ENCODE measurements at regions not wholly inside any gene's neighbourhood (a gene's known extent, or its start where the extent isn't known, plus 50 kb on each side); places are given as distances from the start of the nearest gene placed in this dataset.

DNA sequence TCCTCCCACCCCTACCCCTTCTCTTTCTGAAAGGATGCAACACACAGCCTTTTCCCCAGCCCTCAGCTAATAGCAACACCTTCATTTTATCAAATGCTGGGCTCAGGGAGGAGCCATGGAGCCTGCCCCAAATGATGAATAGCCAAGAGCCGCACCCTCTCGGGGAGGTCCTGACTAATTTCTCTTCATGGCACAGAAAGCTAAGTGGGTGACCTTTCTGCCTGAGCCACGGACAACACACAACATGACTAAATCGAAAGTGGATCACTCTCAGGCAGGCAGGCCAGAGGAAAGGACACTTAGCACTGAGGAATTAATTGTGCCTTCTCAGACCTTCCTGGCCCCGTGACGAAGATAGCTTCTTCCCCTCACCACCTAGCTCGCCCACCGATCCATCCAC lies 165.1 kb upstream of the RAI2 start:
- Mint-ChIP-seq H3K4me3 (ENCODE audit: unreplicated experiment) (no peak overlapping the region), H3K36me3 (ENCODE audit: insufficient read depth, unreplicated experiment) (no peaks in the 10 kb centered on the region), H3K27me3 (ENCODE audit: insufficient read depth, unreplicated experiment) (peaks cover 13% of the 10 kb centered on the region), H3K27ac (ENCODE audit: unreplicated experiment) (no peak overlapping the region), H3K4me1 (ENCODE audit: low read depth, unreplicated experiment) (no peaks in the 10 kb centered on the region), H3K9me3 (ENCODE audit: unreplicated experiment) (no peaks in the 10 kb centered on the region)
- no peak for DNase-seq
- H3K4me3 ChIP-seq (ENCODE audit: low read depth, low read length): no peak overlapping the region
- POLR2A ChIA-PET: no interaction called here
- CTCF ChIA-PET: no interaction called here
- no peaks in the 10 kb centered on the region for H3K4me1 ChIP-seq
- no TSS peak for BruUV-seq (replicated peaks)
- no peaks in the 10 kb centered on the region for H3K36me3 ChIP-seq (ENCODE audit: control insufficient read depth, insufficient read depth, low read length)
- H3K9me3 ChIP-seq: no peaks in the 10 kb centered on the region
- intact Hi-C loops (cut with micrococcal nuclease; ENCODE audit: unreplicated experiment): no loop called here
- TF ChIP-seq, protein P1, sequence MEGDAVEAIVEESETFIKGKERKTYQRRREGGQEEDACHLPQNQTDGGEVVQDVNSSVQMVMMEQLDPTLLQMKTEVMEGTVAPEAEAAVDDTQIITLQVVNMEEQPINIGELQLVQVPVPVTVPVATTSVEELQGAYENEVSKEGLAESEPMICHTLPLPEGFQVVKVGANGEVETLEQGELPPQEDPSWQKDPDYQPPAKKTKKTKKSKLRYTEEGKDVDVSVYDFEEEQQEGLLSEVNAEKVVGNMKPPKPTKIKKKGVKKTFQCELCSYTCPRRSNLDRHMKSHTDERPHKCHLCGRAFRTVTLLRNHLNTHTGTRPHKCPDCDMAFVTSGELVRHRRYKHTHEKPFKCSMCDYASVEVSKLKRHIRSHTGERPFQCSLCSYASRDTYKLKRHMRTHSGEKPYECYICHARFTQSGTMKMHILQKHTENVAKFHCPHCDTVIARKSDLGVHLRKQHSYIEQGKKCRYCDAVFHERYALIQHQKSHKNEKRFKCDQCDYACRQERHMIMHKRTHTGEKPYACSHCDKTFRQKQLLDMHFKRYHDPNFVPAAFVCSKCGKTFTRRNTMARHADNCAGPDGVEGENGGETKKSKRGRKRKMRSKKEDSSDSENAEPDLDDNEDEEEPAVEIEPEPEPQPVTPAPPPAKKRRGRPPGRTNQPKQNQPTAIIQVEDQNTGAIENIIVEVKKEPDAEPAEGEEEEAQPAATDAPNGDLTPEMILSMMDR (IDR thresholded peaks at IDR 0.05; ENCODE audit: insufficient read depth in 1 of 2, low read depth in 1 of 2, low read length in 1 of 2, severe bottlenecking in 1 of 2, unreplicated experiment in 1 of 2): no peak
- no peaks in the 10 kb centered on the region for H3K27me3 ChIP-seq (replicated peaks; ENCODE audit: control insufficient read depth, insufficient read depth, low read length)

DNA sequence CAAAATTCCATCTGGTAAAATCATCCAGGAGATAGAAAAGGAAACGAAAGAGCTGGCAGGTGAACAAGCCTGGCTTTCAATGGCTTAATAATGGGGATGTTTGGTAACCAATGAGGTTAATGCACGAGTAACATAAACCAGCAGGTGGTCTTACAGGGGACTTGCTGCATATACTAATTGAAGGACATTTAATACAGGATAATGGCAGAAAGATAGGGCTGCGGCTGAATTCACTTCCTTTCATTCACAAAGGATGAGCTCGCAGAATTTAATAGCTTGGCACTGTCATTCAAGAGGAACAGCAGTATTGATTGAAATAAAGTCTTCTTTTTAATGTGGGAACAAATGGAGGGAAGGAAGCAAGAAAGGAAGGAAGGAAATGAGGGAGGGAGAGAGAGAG lies 156.3 kb upstream of the RAI2 start:
- ChIA-PET POLR2A (no interaction called here), CTCF (no interaction called here)
- Mint-ChIP-seq H3K4me3 (ENCODE audit: unreplicated experiment) (no peak overlapping the region), H3K4me1 (ENCODE audit: low read depth, unreplicated experiment) (no peaks in the 10 kb centered on the region), H3K27ac (ENCODE audit: unreplicated experiment) (no peak overlapping the region), H3K36me3 (ENCODE audit: insufficient read depth, unreplicated experiment) (no peaks in the 10 kb centered on the region), H3K27me3 (ENCODE audit: insufficient read depth, unreplicated experiment) (peaks cover 8% of the 10 kb centered on the region), H3K9me3 (ENCODE audit: unreplicated experiment) (no peaks in the 10 kb centered on the region)
- H3K27me3 ChIP-seq (replicated peaks; ENCODE audit: control insufficient read depth, insufficient read depth, low read length): no peaks in the 10 kb centered on the region
- TF ChIP-seq, protein P1 (IDR thresholded peaks at IDR 0.05; ENCODE audit: insufficient read depth in 1 of 2, low read depth in 1 of 2, low read length in 1 of 2, severe bottlenecking in 1 of 2, unreplicated experiment in 1 of 2): no peak
- no peak overlapping the region for H3K4me3 ChIP-seq (ENCODE audit: low read depth, low read length)
- intact Hi-C loops (cut with micrococcal nuclease; ENCODE audit: unreplicated experiment): no loop called here
- no peak for DNase-seq
- no peaks in the 10 kb centered on the region for H3K9me3 ChIP-seq
- H3K4me1 ChIP-seq: no peaks in the 10 kb centered on the region
- no TSS peak for BruUV-seq (replicated peaks)
- H3K36me3 ChIP-seq (ENCODE audit: control insufficient read depth, insufficient read depth, low read length): no peaks in the 10 kb centered on the region

DNA sequence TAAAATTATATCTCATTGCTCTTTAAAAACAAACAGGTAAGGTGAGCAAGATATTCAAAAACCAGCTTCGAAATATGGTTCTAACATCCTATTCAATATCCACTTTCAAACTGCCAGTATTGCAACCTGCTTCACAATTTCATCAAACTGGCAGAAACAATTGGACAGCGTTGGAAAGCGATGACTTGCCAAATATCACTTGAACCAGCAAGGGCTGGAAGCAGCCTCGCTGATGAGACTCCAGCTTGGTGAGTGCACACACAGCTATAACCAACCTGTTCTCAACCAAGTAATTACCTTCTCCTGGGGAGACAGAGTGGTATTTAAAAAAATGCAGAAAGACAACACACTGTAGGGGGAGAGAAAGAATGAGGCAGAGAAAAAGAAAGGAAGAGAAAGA lies 155.8 kb upstream of the RAI2 start:
- no peak for DNase-seq
- H3K9me3 ChIP-seq: no peaks in the 10 kb centered on the region
- peaks cover 8% of the 10 kb centered on the region for H3K27me3 Mint-ChIP-seq (ENCODE audit: insufficient read depth, unreplicated experiment)
- H3K27ac Mint-ChIP-seq (ENCODE audit: unreplicated experiment): no peak overlapping the region
- intact Hi-C loops (cut with micrococcal nuclease; ENCODE audit: unreplicated experiment): no loop called here
- no peak overlapping the region for H3K4me3 Mint-ChIP-seq (ENCODE audit: unreplicated experiment)
- no peaks in the 10 kb centered on the region for H3K9me3 Mint-ChIP-seq (ENCODE audit: unreplicated experiment)
- no peak overlapping the region for H3K4me3 ChIP-seq (ENCODE audit: low read depth, low read length)
- no peaks in the 10 kb centered on the region for H3K36me3 ChIP-seq (ENCODE audit: control insufficient read depth, insufficient read depth, low read length)
- H3K27me3 ChIP-seq (replicated peaks; ENCODE audit: control insufficient read depth, insufficient read depth, low read length): no peaks in the 10 kb centered on the region
- no peaks in the 10 kb centered on the region for H3K4me1 ChIP-seq
- H3K4me1 Mint-ChIP-seq (ENCODE audit: low read depth, unreplicated experiment): no peaks in the 10 kb centered on the region
- ChIA-PET CTCF (no interaction called here), POLR2A (no interaction called here)
- no TSS peak for BruUV-seq (replicated peaks)
- no peaks in the 10 kb centered on the region for H3K36me3 Mint-ChIP-seq (ENCODE audit: insufficient read depth, unreplicated experiment)
- TF ChIP-seq, protein P1 (IDR thresholded peaks at IDR 0.05; ENCODE audit: insufficient read depth in 1 of 2, low read depth in 1 of 2, low read length in 1 of 2, severe bottlenecking in 1 of 2, unreplicated experiment in 1 of 2): no peak
